PFSK-1 (cell line): ENCODE measurements at regions not wholly inside any gene's neighbourhood (a gene's known extent, or its start where the extent isn't known, plus 50 kb on each side); places are given as distances from the start of the nearest gene placed in this dataset.

Source experiments
- FOXP2 ChIP-seq: optimal IDR thresholded peaks from 2 replicates; pipeline ENCODE3; 2011; ENCODE audit warnings: borderline replicate concordance, control low read depth, inconsistent platforms; ENCODE audit not compliant: insufficient read depth; ENCODE audit errors: extremely low read length, extremely low read depth
- POLR2AphosphoS5 ChIP-seq: IDR thresholded peaks from 2 replicates; pipeline ENCODE4 v1.6.1; 2012; ENCODE audit warnings: low read depth, mild to moderate bottlenecking, control low read depth, low read length, moderate library complexity
- REST ChIP-seq, 2 experiments: IDR thresholded peaks; 2 replicates each; pipeline versions ENCODE4 v1.6.1 to v1.8.0; 2011 to 2012; ENCODE audit warnings: low read depth in 2 of 2, low read length in 2 of 2, control low read depth in 1 of 2, inconsistent platforms in 1 of 2, mild to moderate bottlenecking in 1 of 2, moderate library complexity in 1 of 2; ENCODE audit not compliant: insufficient read depth in 1 of 2
- SIN3A ChIP-seq: IDR thresholded peaks from 2 replicates; pipeline ENCODE4 v1.6.1; 2012; ENCODE audit warnings: mild to moderate bottlenecking, low read length, moderate library complexity, borderline replicate concordance; ENCODE audit not compliant: insufficient read depth
- TAF1 ChIP-seq: IDR thresholded peaks from 2 replicates; pipeline ENCODE4 v1.6.1; 2012; ENCODE audit warnings: low read length, control low read depth, borderline replicate concordance; ENCODE audit not compliant: insufficient read depth

- TF ChIP-seq TAF1 = no peak
- TF ChIP-seq SIN3A = no peak
- TF ChIP-seq POLR2AphosphoS5 = no peak
- TF ChIP-seq FOXP2 = no peak
- no peak for TF ChIP-seq REST (IDR thresholded peaks at IDR 0.05; ENCODE audit: insufficient read depth in 1 of 2, low read depth in 2 of 2, low read length in 2 of 2)
Measured at GRCh38 chr11:42974510-42975179, 337.2 kb upstream of the API5 start.

- TF ChIP-seq TAF1 = no peak
- TF ChIP-seq POLR2AphosphoS5 = no peak
- TF ChIP-seq SIN3A = no peak
- no peak for TF ChIP-seq REST (IDR thresholded peaks at IDR 0.05; ENCODE audit: insufficient read depth in 1 of 2, low read depth in 2 of 2, low read length in 2 of 2)
- no peak for TF ChIP-seq FOXP2
Measured at GRCh38 chr11:42975180-42975529, 336.6 kb upstream of the API5 start.

- TF ChIP-seq TAF1 = no peak
Measured at GRCh38 chr11:42976636-42977217, 335.1 kb upstream of the API5 start.

GRCh38 chr11:42992594-42992993 lies 319.2 kb upstream of the API5 start:
- TF ChIP-seq FOXP2 (no peak), TAF1 (no peak), SIN3A (no peak), REST (IDR thresholded peaks at IDR 0.05; ENCODE audit: insufficient read depth in 1 of 2, low read depth in 2 of 2, low read length in 2 of 2) (no peak), POLR2AphosphoS5 (no peak)

GRCh38 chr11:42996421-42997307 lies 315.1 kb upstream of the API5 start:
- TF ChIP-seq TAF1 (no peak), POLR2AphosphoS5 (no peak), REST (IDR thresholded peaks at IDR 0.05; ENCODE audit: insufficient read depth in 1 of 2, low read depth in 2 of 2, low read length in 2 of 2) (no peak), FOXP2 (no peak), SIN3A (no peak)
